Testis (tissue), 2 donors: ENCODE measurements at regions not wholly inside any gene's neighbourhood (a gene's known extent, or its start where the extent isn't known, plus 50 kb on each side); places are given as distances from the start of the nearest gene placed in this dataset.

Experiments
- DNase-seq: peaks from one replicate; pipeline ENCODE4 v3.0.0-alpha.2; 2019
- H3K27ac ChIP-seq, 2 donors: fragments of 200-600 bp; sonication (generic); one replicate each; pipeline ENCODE4 v1.5.1; 2019
- H3K27me3 ChIP-seq: fragments of 200-600 bp; sonication (generic); one replicate; pipeline ENCODE4 v1.5.1; 2019
- H3K36me3 ChIP-seq: fragments of 200-600 bp; sonication (generic); one replicate; pipeline ENCODE4 v1.5.1; 2017; ENCODE audit warnings: low read depth; ENCODE audit errors: missing control alignments
- H3K4me1 ChIP-seq: fragments of 200-600 bp; sonication (generic); one replicate; pipeline ENCODE4 v1.5.1; 2019
- H3K4me3 ChIP-seq, 2 donors: fragments of 200-600 bp; sonication (generic); one replicate each; pipeline ENCODE4 v1.5.1; 2017 to 2019
- H3K9me3 ChIP-seq: fragments of 200-600 bp; sonication (generic); one replicate; pipeline ENCODE4 v1.5.1; 2017
- CTCF ChIP-seq, 3 experiments: fragments of 450-650 bp in 2 of 3; fragments of 200-600 bp in 1 of 3; sonication (generic) in 1 of 3; IDR thresholded peaks; one replicate each; pipeline ENCODE4 v1.5.1; 2016 to 2019; ENCODE audit warnings: antibody characterized with exemption in 3 of 3, mild to moderate bottlenecking in 2 of 3, moderate library complexity in 1 of 3
- POLR2A ChIP-seq: fragments of 450-650 bp; IDR thresholded peaks from one replicate; pipeline ENCODE4 v1.6.1; 2017; ENCODE audit warnings: antibody characterized with exemption, mild to moderate bottlenecking, moderate library complexity
- WGBS, 2 donors: methylation state at CpG; one replicate each; pipeline ENCODE4 v1.1.5; 2018; 5-methylcytosine and 5-hydroxymethylcytosine counted together
- intact Hi-C: fragments of 100-400 bp; cut with DNase I; formaldehyde crosslinking; loops from one replicate; pipeline ENCODE4 v1.15.1; 2023; ENCODE audit warnings: low total_unique reads

DNA sequence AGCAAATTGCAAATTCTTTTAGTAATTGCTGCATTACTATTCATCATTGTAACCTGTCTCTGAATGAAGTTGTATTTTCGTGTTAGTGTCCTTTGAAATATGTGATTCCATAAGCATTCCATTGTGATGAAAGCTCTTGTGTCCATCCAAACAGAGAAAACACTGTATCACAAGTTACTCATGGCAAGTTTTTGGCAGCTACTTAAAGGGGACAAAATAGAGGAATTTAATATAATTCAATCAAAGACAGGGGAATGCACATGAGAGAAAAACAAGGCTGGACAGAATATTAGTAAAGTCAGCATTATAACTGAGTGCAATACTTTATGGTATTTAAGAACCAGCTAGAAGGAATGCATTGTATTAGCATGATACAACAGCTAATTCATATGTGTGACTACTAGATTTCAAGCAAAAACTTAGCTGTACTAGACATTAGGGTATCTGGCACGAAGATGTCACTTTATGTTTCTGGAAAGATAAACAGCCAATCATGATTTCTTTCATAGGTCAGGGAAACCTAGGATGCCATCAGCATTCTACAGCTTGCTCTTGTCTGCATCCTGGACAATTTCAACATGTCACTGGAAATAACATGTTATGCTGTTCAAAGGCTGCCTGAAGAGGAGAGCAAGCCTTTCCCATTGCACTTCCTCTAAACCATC, 270.6 kb upstream of the MARCKS start:
- DNase-seq: no peak
- H3K27ac ChIP-seq: no peak overlapping the region

GRCh38 chr6:113587078-113587699, 270.0 kb upstream of the MARCKS start:
- Histone ChIP-seq H3K36me3 (no peaks in the 10 kb centered on the region), H3K27ac (no peak overlapping the region), H3K4me3 (no peak overlapping the region), H3K4me1 (no peaks in the 10 kb centered on the region), H3K27me3 (no peaks in the 10 kb centered on the region), H3K9me3 (no peaks in the 10 kb centered on the region)
- TF ChIP-seq POLR2A (no peak), CTCF (IDR thresholded peaks at IDR 0.05) (no peak)
- DNase-seq: no peak
- 62% methylated on average over 6 of the region's 6 CpGs for WGBS, 2 donors
- intact Hi-C loops: no loop called here

More for the DNA sequence above, 270.6 kb upstream of the MARCKS start:
- H3K4me1 ChIP-seq: no peaks in the 10 kb centered on the region
- no peaks in the 10 kb centered on the region for H3K27me3 ChIP-seq
- intact Hi-C loops: no loop called here
- H3K36me3 ChIP-seq: no peaks in the 10 kb centered on the region
- 83 to 88% methylated on average over 2 of the region's 2 CpGs for WGBS, 2 donors
- H3K4me3 ChIP-seq: no peak overlapping the region
- no peaks in the 10 kb centered on the region for H3K9me3 ChIP-seq
- no peak for TF ChIP-seq POLR2A
- TF ChIP-seq CTCF (IDR thresholded peaks at IDR 0.05): no peak

- 61 to 70% methylated on average over 1 of the region's 1 CpG for WGBS, 2 donors
- Histone ChIP-seq H3K36me3 (no peaks in the 10 kb centered on the region), H3K4me3 (no peak overlapping the region), H3K9me3 (no peaks in the 10 kb centered on the region), H3K4me1 (no peaks in the 10 kb centered on the region), H3K27ac (no peak overlapping the region), H3K27me3 (no peaks in the 10 kb centered on the region)
- DNase-seq: no peak
- intact Hi-C loops: no loop called here
- TF ChIP-seq POLR2A: no peak
- TF ChIP-seq CTCF (IDR thresholded peaks at IDR 0.05): no peak
Observed at GRCh38 chr6:113588646-113589045, 268.5 kb upstream of the MARCKS start.

DNA sequence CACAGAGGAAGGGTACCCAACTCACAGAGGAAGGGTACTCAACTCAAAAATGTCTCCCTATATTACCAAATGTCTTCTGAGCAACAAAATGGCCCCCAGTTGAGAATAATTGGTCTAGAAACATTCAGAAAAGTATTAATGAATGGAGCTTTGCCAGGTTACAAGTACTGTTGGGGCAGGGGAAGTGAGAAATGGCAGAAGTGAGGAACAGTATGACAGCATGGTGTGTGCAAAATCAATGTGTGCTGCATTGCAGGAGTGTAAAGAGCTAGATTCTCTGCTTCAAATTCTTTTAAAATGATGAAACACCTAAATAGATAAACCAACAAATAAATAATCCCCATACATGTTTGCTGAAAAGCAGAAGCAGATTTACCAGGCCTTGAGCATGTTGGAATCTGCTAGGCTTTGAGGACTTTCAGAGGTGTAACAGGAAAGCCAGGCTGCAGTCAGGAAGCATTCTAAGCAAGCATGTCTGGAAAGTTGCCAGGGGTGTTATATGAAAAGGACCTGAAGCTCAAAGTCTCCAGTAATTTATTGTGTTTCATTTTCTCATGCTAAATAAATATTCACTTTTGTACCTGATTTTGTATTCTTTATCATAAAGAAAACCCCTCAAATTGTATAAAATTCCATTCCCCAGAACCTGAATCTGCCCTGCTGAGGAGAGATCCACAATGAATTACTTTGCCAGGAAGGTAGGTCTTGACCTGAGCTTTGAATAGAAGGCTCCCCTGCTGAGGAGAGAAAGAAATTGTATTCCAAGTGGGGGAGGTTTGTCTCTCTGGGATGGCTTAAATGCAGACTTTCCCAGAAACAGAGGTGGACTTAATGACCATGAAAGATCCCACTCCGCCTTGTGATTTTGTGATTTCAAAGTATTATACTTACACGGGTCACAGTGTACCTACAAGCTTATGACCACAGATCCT, 265.0 kb upstream of the MARCKS start:
- peaks cover 8% of the 10 kb centered on the region for H3K4me1 ChIP-seq
- intact Hi-C loops: no loop called here
- no peak overlapping the region for H3K27ac ChIP-seq
- H3K4me3 ChIP-seq: no peak overlapping the region
- no peak for DNase-seq
- TF ChIP-seq POLR2A (no peak), CTCF (IDR thresholded peaks at IDR 0.05) (no peak)
- no peaks in the 10 kb centered on the region for H3K36me3 ChIP-seq
- no peaks in the 10 kb centered on the region for H3K9me3 ChIP-seq
- H3K27me3 ChIP-seq: no peaks in the 10 kb centered on the region
- WGBS, 2 donors: 62 to 65% methylated on average over 2 of the region's 2 CpGs
